ENCODE measurements at regions not wholly inside any gene's neighbourhood (a gene's known extent, or its start where the extent isn't known, plus 50 kb on each side); places are given as distances from the start of the nearest gene placed in this dataset.

DNA sequence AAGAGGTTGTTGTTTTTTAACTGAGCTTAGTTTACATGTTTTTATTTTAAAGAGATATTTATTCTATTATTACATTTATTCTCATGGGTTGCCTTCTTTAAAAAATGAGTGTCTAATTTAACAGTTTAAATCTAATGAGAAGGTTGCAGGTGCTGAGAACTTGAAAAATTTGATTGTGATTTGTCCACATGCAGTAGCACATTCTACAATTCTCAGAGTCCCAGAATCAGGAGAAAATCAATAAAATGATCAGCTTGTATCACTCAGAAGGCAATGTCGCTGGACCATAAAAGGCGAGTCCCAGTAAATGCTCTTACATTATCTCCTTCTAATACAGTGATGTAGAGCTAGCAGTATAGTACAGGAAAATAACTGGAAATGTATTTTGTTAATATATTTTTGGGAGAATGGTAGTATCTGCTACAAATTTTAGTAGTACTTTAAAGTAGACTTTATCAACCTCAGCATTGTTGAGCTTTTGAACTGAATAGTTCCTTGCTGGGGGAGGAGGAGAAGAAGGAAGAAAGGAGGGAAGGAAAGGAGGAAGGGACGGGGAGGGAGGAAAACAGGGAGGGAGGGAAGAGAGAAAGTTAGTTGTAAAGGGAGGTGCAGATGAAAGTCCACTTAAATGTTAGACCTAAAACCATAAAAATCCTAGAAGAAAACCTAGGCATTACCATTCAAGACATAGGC lies 458.0 kb downstream of the DOK5 start:
- TF ChIP-seq, protein P1, sequence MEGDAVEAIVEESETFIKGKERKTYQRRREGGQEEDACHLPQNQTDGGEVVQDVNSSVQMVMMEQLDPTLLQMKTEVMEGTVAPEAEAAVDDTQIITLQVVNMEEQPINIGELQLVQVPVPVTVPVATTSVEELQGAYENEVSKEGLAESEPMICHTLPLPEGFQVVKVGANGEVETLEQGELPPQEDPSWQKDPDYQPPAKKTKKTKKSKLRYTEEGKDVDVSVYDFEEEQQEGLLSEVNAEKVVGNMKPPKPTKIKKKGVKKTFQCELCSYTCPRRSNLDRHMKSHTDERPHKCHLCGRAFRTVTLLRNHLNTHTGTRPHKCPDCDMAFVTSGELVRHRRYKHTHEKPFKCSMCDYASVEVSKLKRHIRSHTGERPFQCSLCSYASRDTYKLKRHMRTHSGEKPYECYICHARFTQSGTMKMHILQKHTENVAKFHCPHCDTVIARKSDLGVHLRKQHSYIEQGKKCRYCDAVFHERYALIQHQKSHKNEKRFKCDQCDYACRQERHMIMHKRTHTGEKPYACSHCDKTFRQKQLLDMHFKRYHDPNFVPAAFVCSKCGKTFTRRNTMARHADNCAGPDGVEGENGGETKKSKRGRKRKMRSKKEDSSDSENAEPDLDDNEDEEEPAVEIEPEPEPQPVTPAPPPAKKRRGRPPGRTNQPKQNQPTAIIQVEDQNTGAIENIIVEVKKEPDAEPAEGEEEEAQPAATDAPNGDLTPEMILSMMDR (IDR thresholded peaks at IDR 0.05) = no peak
- TF ChIP-seq POLR2A (IDR thresholded peaks at IDR 0.05) = no peak
